GM12873 (cell line): ENCODE measurements at regions not wholly inside any gene's neighbourhood (a gene's known extent, or its start where the extent isn't known, plus 50 kb on each side); places are given as distances from the start of the nearest gene placed in this dataset.

Experiments used
- CTCF ChIP-seq: IDR thresholded peaks from 2 replicates; pipeline ENCODE4 v1.5.1; 2012; ENCODE audit warnings: low read depth, mild to moderate bottlenecking, moderate library complexity, low read length, control low read depth; ENCODE audit not compliant: insufficient read depth; ENCODE audit errors: missing control alignments

GRCh38 chr18:41599466-41599865, 355.6 kb upstream of the PIK3C3 start:
- TF ChIP-seq CTCF, result no peak

- TF ChIP-seq CTCF, result no peak
Observed at GRCh38 chr18:41594582-41594981, 360.5 kb upstream of the PIK3C3 start.

- no peak for TF ChIP-seq CTCF
Observed at GRCh38 chr18:41593171-41593675, 361.8 kb upstream of the PIK3C3 start.

DNA sequence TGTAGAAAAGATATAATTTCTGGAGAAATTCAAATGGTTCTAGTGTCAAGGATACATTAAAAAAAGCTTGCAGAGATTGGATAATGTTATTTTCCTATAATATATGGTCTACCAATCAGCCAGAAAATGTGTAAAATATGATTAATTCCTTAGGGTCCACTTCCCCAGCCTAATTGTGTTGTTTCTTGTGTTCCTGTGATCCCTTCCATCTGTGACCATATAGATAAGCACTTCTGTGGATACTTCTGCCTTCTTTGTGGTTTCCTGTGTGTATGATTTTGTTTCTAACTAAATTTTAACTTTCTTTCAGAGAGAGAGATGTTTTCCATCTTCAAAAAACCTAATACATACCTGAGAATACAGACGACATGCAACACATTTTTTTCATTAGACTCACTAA, 367.1 kb upstream of the PIK3C3 start:
- no peak for TF ChIP-seq CTCF

GRCh38 chr18:41585512-41585911, 369.5 kb upstream of the PIK3C3 start:
- TF ChIP-seq CTCF, result no peak

DNA sequence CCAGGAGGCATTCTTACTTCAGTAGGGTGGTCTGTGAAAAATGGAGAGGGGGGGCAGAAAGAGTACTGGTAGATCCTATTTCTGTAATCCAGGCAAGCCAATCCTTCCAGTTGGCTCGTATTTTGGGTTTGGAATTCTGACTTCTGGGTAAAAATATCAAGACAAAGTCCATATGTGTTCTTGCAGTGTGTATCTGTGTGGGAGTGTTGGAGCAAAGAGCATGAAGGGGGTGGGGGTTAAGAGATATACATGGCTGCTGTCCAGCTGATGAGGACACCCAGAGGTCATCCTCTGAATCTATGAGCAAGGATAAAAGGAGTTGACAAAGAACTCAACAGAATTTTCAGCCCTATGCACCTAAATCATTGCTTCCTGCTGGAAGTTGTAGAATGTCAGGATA, 375.8 kb upstream of the PIK3C3 start:
- no peak for TF ChIP-seq CTCF

DNA sequence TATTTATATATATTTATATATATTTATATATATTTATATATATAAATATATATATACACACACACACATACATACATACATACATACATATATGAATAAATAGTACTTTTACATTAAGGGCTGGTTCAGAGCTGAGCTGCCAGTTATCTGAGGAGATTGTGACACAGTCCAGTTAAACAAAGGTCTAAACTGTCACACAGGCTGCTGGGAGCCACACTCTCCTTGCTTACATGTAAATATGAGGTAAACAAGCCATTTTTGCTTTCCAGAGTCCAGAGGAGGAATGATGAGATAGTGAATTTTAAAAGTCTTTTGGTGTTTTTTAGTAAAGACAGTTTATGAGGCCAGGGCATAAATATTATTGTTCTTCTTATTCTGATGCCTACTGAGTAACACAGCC, 377.5 kb upstream of the PIK3C3 start:
- no peak for TF ChIP-seq CTCF
